HG02973 (cell line): ENCODE measurements at regions not wholly inside any gene's neighbourhood (a gene's known extent, or its start where the extent isn't known, plus 50 kb on each side); places are given as distances from the start of the nearest gene placed in this dataset.

Experiments used
- ATAC-seq: cut with Tn5 transposase; IDR thresholded peaks from one replicate; pipeline ENCODE4 v1.9.1; 2021; ENCODE audit warnings: moderate library complexity; ENCODE audit not compliant: unreplicated experiment

GRCh38 chr3:40800343-40800742 is 275.6 kb downstream of the ZNF621 start:
- no peak for ATAC-seq

- no peak for ATAC-seq
Observed at GRCh38 chr3:40801284-40801741, 276.6 kb downstream of the ZNF621 start.

- ATAC-seq, result no peak
Observed at GRCh38 chr3:40803311-40803710, 278.6 kb downstream of the ZNF621 start.

- no peak for ATAC-seq
Observed at GRCh38 chr3:40805456-40805855, 280.7 kb downstream of the ZNF621 start.

GRCh38 chr3:40810813-40811212 is 286.1 kb downstream of the ZNF621 start:
- ATAC-seq, result no peak

- ATAC-seq, result no peak
Observed at GRCh38 chr3:40817017-40817416, 292.3 kb downstream of the ZNF621 start.

- no peak for ATAC-seq
Observed at GRCh38 chr3:40821315-40821714, 296.6 kb downstream of the ZNF621 start.

- ATAC-seq, result no peak
Observed at GRCh38 chr3:40827226-40827625, 302.5 kb downstream of the ZNF621 start.

- no peak for ATAC-seq
Observed at GRCh38 chr3:40827942-40828688, 303.4 kb downstream of the ZNF621 start.

GRCh38 chr3:40828741-40829415 is 304.1 kb downstream of the ZNF621 start:
- ATAC-seq, result no peak

- ATAC-seq, result no peak
Observed at GRCh38 chr3:40829876-40830275, 305.1 kb downstream of the ZNF621 start.

GRCh38 chr3:40837300-40837699 is 312.5 kb downstream of the ZNF621 start:
- no peak for ATAC-seq

- no peak for ATAC-seq
Observed at GRCh38 chr3:40841131-40841530, 316.4 kb downstream of the ZNF621 start.

- ATAC-seq, result no peak
Observed at GRCh38 chr3:40841570-40842109, 316.9 kb downstream of the ZNF621 start.

- ATAC-seq, result no peak
Observed at GRCh38 chr3:40842714-40843113, 318.0 kb downstream of the ZNF621 start.

- no peak for ATAC-seq
Observed at GRCh38 chr3:40843208-40843624, 318.5 kb downstream of the ZNF621 start.

GRCh38 chr3:40843851-40844548 is 319.2 kb downstream of the ZNF621 start:
- no peak for ATAC-seq

- ATAC-seq, result no peak
Observed at GRCh38 chr3:40844896-40845295, 320.1 kb downstream of the ZNF621 start.

- no peak for ATAC-seq
Observed at GRCh38 chr3:40845447-40845846, 320.7 kb downstream of the ZNF621 start.

- no peak for ATAC-seq
Observed at GRCh38 chr3:40845916-40846315, 321.2 kb downstream of the ZNF621 start.

- ATAC-seq, result no peak
Observed at GRCh38 chr3:40846451-40846850, 321.7 kb downstream of the ZNF621 start.
